ENCODE measurements at regions not wholly inside any gene's neighbourhood (a gene's known extent, or its start where the extent isn't known, plus 50 kb on each side); places are given as distances from the start of the nearest gene placed in this dataset.

- TF ChIP-seq CTCF (IDR thresholded peaks at IDR 0.05; ENCODE audit: poor library complexity) (no peak), EZH2phosphoT487 (IDR thresholded peaks at IDR 0.05; ENCODE audit: low read depth, severe bottlenecking, unreplicated experiment) (no peak)
These were observed 623.5 kb downstream of the FLRT2 start for GRCh38 chr14:86153480-86153879.

Data from hepatocyte (in vitro differentiated cells).